ENCODE measurements at regions not wholly inside any gene's neighbourhood (a gene's known extent, or its start where the extent isn't known, plus 50 kb on each side); places are given as distances from the start of the nearest gene placed in this dataset.

DNA sequence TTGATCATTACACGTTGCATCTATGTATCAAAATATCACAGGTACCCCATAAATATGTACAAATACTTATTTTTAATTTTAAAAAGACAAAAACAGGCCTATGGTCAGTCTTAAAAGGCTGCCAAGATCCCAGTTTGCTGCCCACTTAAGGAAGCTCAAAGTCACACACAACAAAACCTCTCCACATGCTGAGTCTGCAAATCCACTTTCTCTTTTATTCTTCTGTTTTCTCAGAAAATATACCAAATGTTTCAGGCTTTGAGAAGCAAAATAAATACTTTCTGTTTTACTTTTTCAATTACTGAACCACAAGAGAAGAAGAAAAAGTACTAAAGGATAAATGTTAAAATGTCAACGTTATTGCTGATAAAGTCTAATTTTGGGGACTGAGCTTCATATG lies 107.8 kb upstream of the MANEA start:
- Histone ChIP-seq H3K27me3 (replicated peaks) (no peaks in the 10 kb centered on the region), H3K27ac (no peak overlapping the region), H3K4me3 (ENCODE audit: low read depth, low read length) (no peak overlapping the region), H3K36me3 (replicated peaks) (no peaks in the 10 kb centered on the region)
- DNase-seq: no peak
- in situ Hi-C loops (cut with HindIII; ENCODE audit: low pct_ligation_motif_present, low sequenced_read_pairs): no loop called here
- TF ChIP-seq, protein P1, sequence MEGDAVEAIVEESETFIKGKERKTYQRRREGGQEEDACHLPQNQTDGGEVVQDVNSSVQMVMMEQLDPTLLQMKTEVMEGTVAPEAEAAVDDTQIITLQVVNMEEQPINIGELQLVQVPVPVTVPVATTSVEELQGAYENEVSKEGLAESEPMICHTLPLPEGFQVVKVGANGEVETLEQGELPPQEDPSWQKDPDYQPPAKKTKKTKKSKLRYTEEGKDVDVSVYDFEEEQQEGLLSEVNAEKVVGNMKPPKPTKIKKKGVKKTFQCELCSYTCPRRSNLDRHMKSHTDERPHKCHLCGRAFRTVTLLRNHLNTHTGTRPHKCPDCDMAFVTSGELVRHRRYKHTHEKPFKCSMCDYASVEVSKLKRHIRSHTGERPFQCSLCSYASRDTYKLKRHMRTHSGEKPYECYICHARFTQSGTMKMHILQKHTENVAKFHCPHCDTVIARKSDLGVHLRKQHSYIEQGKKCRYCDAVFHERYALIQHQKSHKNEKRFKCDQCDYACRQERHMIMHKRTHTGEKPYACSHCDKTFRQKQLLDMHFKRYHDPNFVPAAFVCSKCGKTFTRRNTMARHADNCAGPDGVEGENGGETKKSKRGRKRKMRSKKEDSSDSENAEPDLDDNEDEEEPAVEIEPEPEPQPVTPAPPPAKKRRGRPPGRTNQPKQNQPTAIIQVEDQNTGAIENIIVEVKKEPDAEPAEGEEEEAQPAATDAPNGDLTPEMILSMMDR (IDR thresholded peaks at IDR 0.05; ENCODE audit: low read depth, low read length, missing control alignments): no peak

DNA sequence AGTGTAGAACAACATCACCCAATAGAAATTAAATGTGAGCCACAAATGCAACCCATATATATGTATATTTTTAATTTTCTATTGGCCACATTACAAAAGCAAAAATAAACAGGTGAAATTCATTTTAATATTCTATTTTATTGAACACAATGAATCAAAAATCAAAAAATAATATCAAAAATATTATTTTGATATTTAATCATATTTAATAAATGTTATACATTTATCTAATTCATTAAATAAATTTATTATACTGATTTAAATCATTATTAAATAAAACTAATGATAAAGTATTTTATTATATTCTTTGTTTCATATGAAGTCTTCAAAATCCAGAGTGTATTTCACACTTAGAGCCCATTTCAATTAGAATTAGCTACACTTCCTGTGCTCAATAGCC lies 98.4 kb upstream of the MANEA start:
- TF ChIP-seq, protein P1 (IDR thresholded peaks at IDR 0.05; ENCODE audit: low read depth, low read length, missing control alignments): no peak

GRCh38 chr6:95487817-95488216 lies 89.5 kb upstream of the MANEA start:
- no peaks in the 10 kb centered on the region for H3K27me3 ChIP-seq (replicated peaks)
- DNase-seq: no peak
- TF ChIP-seq, protein P1 (IDR thresholded peaks at IDR 0.05; ENCODE audit: low read depth, low read length, missing control alignments): no peak
- no peak overlapping the region for H3K4me3 ChIP-seq (ENCODE audit: low read depth, low read length)
- H3K27ac ChIP-seq: no peak overlapping the region
- no peaks in the 10 kb centered on the region for H3K36me3 ChIP-seq (replicated peaks)
- in situ Hi-C loops (cut with HindIII; ENCODE audit: low pct_ligation_motif_present, low sequenced_read_pairs): no loop called here

More for the DNA sequence above, 98.4 kb upstream of the MANEA start:
- no peak for DNase-seq
- Histone ChIP-seq H3K27me3 (replicated peaks) (no peaks in the 10 kb centered on the region), H3K27ac (no peak overlapping the region), H3K36me3 (replicated peaks) (no peaks in the 10 kb centered on the region), H3K4me3 (ENCODE audit: low read depth, low read length) (no peak overlapping the region)
- in situ Hi-C loops (cut with HindIII; ENCODE audit: low pct_ligation_motif_present, low sequenced_read_pairs): no loop called here

DNA sequence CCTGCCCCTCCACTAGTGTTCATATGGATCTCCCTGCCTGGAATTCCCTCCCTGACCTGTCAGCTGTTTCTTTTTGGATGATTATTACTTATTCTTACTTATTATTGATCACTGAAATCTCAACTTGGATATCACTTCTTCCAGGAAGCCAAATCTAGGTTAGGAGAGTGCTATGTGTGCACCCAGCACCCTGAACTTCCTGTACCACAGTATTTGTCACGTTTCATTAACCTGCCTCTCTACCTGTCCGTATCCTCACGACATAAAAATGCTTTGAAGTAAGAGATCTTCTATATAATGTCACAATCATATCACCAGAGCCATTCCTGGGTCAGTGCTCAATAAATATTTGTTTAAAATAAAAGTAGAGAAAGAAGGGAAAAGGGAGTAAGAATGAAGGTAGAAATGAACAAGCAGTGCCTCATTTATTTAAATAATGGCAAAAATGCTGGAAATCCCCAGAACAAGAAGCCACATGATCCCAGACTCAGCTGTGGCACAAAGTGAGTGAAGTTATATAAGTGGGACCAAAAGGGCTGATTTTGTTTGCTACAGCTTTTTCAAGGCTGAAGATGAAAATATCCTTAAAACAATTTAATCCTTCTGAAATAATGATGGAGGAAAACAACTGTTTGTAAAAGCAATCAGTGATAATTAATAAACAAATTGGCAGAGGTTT lies 88.0 kb upstream of the MANEA start:
- H3K4me3 ChIP-seq (ENCODE audit: low read depth, low read length): no peak overlapping the region
- in situ Hi-C loops (cut with HindIII; ENCODE audit: low pct_ligation_motif_present, low sequenced_read_pairs): no loop called here
- DNase-seq: no peak
- no peak overlapping the region for H3K27ac ChIP-seq
- TF ChIP-seq, protein P1 (IDR thresholded peaks at IDR 0.05; ENCODE audit: low read depth, low read length, missing control alignments): no peak
- no peaks in the 10 kb centered on the region for H3K36me3 ChIP-seq (replicated peaks)
- no peaks in the 10 kb centered on the region for H3K27me3 ChIP-seq (replicated peaks)

DNA sequence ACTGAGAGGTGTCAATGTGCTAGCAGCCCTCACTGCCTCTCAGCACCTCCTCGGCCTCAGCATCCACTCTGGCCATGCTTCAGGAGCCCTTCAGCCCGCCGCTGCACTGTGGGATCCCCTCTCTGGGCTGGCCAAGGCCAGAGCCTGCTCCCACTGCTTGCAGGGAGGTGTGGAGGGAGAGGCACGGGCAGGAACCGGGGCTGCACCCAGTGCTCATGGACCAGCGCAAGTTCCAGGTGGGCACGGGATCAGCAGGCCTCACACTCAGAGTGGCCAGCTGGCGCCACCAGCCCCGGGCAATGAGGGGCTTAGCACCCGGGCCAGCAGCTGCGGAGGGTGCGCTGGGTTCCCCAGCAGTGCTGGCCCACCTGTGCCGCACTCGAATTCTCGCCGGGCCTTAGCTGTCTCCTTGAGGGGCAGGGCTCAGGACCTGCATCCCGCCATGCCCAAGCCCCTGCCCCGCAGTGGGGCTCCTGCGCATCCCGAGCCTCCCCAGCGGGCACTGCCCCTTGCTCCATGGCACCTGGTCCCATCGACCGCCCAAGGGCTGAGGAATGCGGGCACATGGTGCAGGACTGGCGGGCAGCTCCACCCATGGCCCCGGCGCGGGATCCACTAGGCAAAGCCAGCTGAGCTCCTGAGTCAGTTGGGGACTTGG lies 80.4 kb upstream of the MANEA start:
- no peaks in the 10 kb centered on the region for H3K27me3 ChIP-seq (replicated peaks)
- in situ Hi-C loops (cut with HindIII; ENCODE audit: low pct_ligation_motif_present, low sequenced_read_pairs): no loop called here
- no peak overlapping the region for H3K27ac ChIP-seq
- H3K4me3 ChIP-seq (ENCODE audit: low read depth, low read length): no peak overlapping the region
- DNase-seq: no peak
- TF ChIP-seq, protein P1 (IDR thresholded peaks at IDR 0.05; ENCODE audit: low read depth, low read length, missing control alignments): no peak
- no peaks in the 10 kb centered on the region for H3K36me3 ChIP-seq (replicated peaks)
